Prostate gland (tissue), 2 donors: ENCODE measurements at regions not wholly inside any gene's neighbourhood (a gene's known extent, or its start where the extent isn't known, plus 50 kb on each side); places are given as distances from the start of the nearest gene placed in this dataset.
"Not testable (repeated sequence)": the region's sequence is repeated elsewhere in the genome, so short reads cannot be mapped to it uniquely, and the experiment has no call there.

Experiments
- POLR2A ChIP-seq: fragments of 450-650 bp; IDR thresholded peaks from one replicate; pipeline ENCODE4 v1.6.1; 2016; ENCODE audit warnings: antibody characterized with exemption, mild to moderate bottlenecking
- POLR2AphosphoS5 ChIP-seq: sonication (generic); formaldehyde crosslinking; IDR thresholded peaks from one replicate; pipeline ENCODE4 v1.6.1; 2017; ENCODE audit warnings: antibody characterized with exemption
- TF ChIP-seq, protein P1 (sequence below), 4 experiments: fragments of 200-600 bp in 2 of 4; fragments of 450-650 bp in 2 of 4; sonication (generic) in 2 of 4; IDR thresholded peaks; 1 replicate in 3 of 4; 2 replicates in 1 of 4; pipeline ENCODE4 v1.5.1; 2016 to 2019; ENCODE audit warnings: antibody characterized with exemption in 4 of 4, mild to moderate bottlenecking in 2 of 4, moderate library complexity in 2 of 4

DNA sequence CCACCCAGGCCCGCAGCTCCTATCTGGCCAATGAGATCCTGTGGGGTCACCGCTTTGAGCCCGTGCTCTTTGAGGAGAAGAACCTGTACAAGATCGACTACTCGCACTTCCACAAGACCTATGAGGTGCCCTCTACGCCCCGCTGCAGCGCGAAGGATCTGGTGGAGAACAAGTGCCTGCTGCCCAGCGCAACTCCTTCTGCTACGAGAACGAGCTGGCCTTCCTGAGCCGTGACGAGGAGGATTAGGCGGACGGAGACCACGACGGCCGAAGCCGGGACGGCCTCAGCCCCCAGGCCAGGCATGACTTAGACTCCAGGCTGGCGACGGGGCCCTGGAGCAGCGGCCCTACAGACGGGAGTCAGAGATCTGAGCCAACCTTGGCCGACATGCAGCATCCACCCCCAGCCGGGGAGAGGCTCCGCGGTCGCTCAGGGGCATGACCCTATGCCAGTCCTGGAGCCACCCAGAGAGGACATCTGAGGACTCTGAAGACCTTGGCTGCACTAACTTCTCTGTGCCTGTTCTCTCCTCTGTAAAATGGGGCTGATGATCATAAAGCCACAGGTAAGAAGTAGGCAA, 312.0 kb upstream of the WSB1 start:
- TF ChIP-seq, protein P1, sequence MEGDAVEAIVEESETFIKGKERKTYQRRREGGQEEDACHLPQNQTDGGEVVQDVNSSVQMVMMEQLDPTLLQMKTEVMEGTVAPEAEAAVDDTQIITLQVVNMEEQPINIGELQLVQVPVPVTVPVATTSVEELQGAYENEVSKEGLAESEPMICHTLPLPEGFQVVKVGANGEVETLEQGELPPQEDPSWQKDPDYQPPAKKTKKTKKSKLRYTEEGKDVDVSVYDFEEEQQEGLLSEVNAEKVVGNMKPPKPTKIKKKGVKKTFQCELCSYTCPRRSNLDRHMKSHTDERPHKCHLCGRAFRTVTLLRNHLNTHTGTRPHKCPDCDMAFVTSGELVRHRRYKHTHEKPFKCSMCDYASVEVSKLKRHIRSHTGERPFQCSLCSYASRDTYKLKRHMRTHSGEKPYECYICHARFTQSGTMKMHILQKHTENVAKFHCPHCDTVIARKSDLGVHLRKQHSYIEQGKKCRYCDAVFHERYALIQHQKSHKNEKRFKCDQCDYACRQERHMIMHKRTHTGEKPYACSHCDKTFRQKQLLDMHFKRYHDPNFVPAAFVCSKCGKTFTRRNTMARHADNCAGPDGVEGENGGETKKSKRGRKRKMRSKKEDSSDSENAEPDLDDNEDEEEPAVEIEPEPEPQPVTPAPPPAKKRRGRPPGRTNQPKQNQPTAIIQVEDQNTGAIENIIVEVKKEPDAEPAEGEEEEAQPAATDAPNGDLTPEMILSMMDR (IDR thresholded peaks at IDR 0.05), result not testable (repeated sequence)
- TF ChIP-seq POLR2AphosphoS5, POLR2A: not testable (repeated sequence)
